ENCODE measurements at regions not wholly inside any gene's neighbourhood (a gene's known extent, or its start where the extent isn't known, plus 50 kb on each side); places are given as distances from the start of the nearest gene placed in this dataset.

DNA sequence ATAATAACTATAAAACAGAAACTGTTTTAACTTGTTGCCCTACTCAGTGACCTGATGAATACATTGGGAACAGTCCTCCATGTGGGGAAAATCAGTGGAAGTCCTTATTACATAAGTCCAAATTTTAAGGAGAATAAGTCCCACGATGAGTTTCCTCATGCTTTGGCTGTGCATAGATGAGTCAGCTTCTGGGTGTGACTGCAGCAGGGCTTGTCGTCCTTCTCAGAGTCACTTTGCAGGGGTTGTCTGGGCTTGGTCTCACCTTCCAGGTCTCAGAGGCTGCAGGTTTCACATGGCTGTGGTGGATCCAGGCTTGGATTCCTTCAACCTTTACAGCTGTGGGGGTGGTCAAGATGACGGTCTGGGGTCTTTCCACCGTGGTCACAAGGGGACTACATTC is 85.6 kb downstream of the SLC25A15 start:
- ChIA-PET CTCF (no interaction called here), POLR2A (no interaction called here)
- Histone ChIP-seq H3K9me3 (ENCODE audit: control insufficient read depth, insufficient read depth, low read depth, low read length) (no peaks in the 10 kb centered on the region), H3K36me3 (ENCODE audit: control insufficient read depth in 2 of 2, insufficient read depth in 1 of 2, low read length in 2 of 2) (no peaks in the 10 kb centered on the region), H3K4me1 (ENCODE audit: control insufficient read depth, insufficient read depth, low read length) (no peaks in the 10 kb centered on the region), H3K27ac (ENCODE audit: extremely low read depth, low read depth, low read length) (no peak overlapping the region), H3K4me3 (ENCODE audit: low read depth, low read length) (no peak overlapping the region)
- TF ChIP-seq, protein P1, sequence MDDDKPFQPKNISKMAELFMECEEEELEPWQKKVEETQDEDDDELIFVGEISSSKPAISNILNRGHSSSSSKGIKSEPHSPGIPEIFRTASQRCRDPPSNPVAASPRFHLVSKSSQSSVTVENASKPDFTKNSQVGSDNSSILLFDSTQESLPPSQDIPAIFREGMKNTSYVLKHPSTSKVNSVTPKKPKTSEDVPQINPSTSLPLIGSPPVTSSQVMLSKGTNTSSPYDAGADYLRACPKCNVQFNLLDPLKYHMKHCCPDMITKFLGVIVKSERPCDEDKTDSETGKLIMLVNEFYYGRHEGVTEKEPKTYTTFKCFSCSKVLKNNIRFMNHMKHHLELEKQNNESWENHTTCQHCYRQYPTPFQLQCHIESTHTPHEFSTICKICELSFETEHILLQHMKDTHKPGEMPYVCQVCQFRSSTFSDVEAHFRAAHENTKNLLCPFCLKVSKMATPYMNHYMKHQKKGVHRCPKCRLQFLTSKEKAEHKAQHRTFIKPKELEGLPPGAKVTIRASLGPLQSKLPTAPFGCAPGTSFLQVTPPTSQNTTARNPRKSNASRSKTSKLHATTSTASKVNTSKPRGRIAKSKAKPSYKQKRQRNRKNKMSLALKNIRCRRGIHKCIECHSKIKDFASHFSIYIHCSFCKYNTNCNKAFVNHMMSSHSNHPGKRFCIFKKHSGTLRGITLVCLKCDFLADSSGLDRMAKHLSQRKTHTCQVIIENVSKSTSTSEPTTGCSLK (tag by site-specific recombination; IDR thresholded peaks at IDR 0.05), result no peak
- no peak for TF ChIP-seq ZNF830 (tag by site-specific recombination; IDR thresholded peaks at IDR 0.05; ENCODE audit: low read depth)
- TF ChIP-seq ZNF114 (tag by site-specific recombination; IDR thresholded peaks at IDR 0.05), result no peak
- TF ChIP-seq ZBTB7A (tag by site-specific recombination; IDR thresholded peaks at IDR 0.05; ENCODE audit: low read depth), result no peak
- TF ChIP-seq TRIM28 (IDR thresholded peaks at IDR 0.05; ENCODE audit: borderline replicate concordance, low read length), result no peak
- TF ChIP-seq, protein P2, sequence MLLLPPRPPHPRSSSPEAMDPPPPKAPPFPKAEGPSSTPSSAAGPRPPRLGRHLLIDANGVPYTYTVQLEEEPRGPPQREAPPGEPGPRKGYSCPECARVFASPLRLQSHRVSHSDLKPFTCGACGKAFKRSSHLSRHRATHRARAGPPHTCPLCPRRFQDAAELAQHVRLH (tag by site-specific recombination; IDR thresholded peaks at IDR 0.05), result no peak
- TF ChIP-seq, protein P3, sequence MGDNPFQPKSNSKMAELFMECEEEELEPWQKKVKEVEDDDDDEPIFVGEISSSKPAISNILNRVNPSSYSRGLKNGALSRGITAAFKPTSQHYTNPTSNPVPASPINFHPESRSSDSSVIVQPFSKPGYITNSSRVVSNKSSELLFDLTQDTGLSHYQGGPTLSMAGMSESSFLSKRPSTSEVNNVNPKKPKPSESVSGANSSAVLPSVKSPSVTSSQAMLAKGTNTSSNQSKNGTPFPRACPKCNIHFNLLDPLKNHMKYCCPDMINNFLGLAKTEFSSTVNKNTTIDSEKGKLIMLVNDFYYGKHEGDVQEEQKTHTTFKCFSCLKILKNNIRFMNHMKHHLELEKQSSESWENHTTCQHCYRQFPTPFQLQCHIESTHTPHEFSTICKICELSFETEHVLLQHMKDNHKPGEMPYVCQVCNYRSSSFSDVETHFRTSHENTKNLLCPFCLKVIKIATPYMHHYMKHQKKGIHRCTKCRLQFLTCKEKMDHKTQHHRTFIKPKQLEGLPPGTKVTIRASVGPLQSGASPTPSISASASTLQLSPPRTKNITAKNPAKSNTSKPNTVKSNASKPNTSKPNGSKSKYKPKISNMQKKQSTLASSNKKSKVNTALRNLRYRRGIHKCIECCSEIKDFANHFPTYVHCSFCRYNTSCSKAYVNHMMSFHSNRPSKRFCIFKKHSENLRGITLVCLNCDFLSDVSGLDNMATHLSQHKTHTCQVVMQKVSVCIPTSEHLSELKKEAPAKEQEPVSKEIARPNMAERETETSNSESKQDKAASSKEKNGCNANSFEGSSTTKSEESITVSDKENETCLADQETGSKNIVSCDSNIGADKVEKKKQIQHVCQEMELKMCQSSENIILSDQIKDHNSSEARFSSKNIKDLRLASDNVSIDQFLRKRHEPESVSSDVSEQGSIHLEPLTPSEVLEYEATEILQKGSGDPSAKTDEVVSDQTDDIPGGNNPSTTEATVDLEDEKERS (tag by site-specific recombination; IDR thresholded peaks at IDR 0.05), result no peak
- no peak for TF ChIP-seq ZNF292 (tag by site-specific recombination; IDR thresholded peaks at IDR 0.05; ENCODE audit: borderline replicate concordance, low read depth)
- no peak for TF ChIP-seq ZNF521 (tag by site-specific recombination; IDR thresholded peaks at IDR 0.05)
- TF ChIP-seq ZXDB (tag by site-specific recombination; IDR thresholded peaks at IDR 0.05), result no peak
- TF ChIP-seq ZNF610 (tag by site-specific recombination; IDR thresholded peaks at IDR 0.05; ENCODE audit: borderline replicate concordance), result no peak
- no peak for TF ChIP-seq ZNF510 (tag by site-specific recombination; IDR thresholded peaks at IDR 0.05; ENCODE audit: insufficient replicate concordance)

DNA sequence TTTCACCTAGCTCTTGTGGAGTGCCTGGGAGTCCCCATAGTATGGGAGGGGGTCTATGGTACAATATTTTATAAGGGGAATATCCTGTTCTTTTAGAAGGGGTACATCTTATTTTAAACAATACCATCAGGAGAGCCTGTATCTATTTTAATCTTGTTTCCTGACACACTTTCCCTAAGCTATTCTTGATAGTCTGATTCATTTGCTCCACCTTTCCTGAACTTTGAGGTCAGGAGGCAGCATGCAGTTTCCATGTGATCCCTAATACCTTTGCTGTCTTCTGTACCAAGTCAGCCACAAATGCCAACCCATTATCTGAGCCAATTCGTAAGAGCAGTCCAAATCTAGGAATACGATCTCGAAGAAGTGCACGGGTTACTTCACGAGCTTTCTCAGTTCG is 86.2 kb downstream of the SLC25A15 start:
- H3K4me3 ChIP-seq (ENCODE audit: low read depth, low read length), result no peak overlapping the region
- POLR2A ChIA-PET, result no interaction called here
- TF ChIP-seq ZNF843 (tag by site-specific recombination; IDR thresholded peaks at IDR 0.05) (no peak), IKZF3 (tag by site-specific recombination; IDR thresholded peaks at IDR 0.05) (no peak), KLF16 (tag by site-specific recombination; IDR thresholded peaks at IDR 0.05) (no peak), ZNF510 (tag by site-specific recombination; IDR thresholded peaks at IDR 0.05; ENCODE audit: insufficient replicate concordance) (no peak), ZFP41 (tag by site-specific recombination; IDR thresholded peaks at IDR 0.05; ENCODE audit: borderline replicate concordance) (no peak), ZNF354C (tag by site-specific recombination; IDR thresholded peaks at IDR 0.05; ENCODE audit: borderline replicate concordance, low read depth) (no peak), ZNF621 (tag by site-specific recombination; IDR thresholded peaks at IDR 0.05) (no peak), KLF1 (tag by site-specific recombination; IDR thresholded peaks at IDR 0.05) (no peak)
- TF ChIP-seq, protein P4, sequence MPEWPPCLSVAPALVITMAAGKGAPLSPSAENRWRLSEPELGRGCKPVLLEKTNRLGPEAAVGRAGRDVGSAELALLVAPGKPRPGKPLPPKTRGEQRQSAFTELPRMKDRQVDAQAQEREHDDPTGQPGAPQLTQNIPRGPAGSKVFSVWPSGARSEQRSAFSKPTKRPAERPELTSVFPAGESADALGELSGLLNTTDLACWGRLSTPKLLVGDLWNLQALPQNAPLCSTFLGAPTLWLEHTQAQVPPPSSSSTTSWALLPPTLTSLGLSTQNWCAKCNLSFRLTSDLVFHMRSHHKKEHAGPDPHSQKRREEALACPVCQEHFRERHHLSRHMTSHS (tag by site-specific recombination; IDR thresholded peaks at IDR 0.05), result no peak
- TF ChIP-seq, protein P5, sequence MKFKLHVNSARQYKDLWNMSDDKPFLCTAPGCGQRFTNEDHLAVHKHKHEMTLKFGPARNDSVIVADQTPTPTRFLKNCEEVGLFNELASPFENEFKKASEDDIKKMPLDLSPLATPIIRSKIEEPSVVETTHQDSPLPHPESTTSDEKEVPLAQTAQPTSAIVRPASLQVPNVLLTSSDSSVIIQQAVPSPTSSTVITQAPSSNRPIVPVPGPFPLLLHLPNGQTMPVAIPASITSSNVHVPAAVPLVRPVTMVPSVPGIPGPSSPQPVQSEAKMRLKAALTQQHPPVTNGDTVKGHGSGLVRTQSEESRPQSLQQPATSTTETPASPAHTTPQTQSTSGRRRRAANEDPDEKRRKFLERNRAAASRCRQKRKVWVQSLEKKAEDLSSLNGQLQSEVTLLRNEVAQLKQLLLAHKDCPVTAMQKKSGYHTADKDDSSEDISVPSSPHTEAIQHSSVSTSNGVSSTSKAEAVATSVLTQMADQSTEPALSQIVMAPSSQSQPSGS (tag by site-specific recombination; IDR thresholded peaks at IDR 0.05; ENCODE audit: low read depth), result no peak

More for the DNA sequence above, 86.2 kb downstream of the SLC25A15 start:
- no peaks in the 10 kb centered on the region for H3K4me1 ChIP-seq (ENCODE audit: control insufficient read depth, insufficient read depth, low read length)
- CTCF ChIA-PET, result interaction anchor here (0.7 kb wide), 1 partner anchor 86 kb away, joined by 3 read pairs; no protein-coding TSS in a partner anchor
- H3K27ac ChIP-seq (ENCODE audit: extremely low read depth, low read depth, low read length), result no peak overlapping the region
- no peaks in the 10 kb centered on the region for H3K36me3 ChIP-seq (ENCODE audit: control insufficient read depth in 2 of 2, insufficient read depth in 1 of 2, low read length in 2 of 2)
- no peaks in the 10 kb centered on the region for H3K9me3 ChIP-seq (ENCODE audit: control insufficient read depth, insufficient read depth, low read depth, low read length)
